ENCODE measurements at regions not wholly inside any gene's neighbourhood (a gene's known extent, or its start where the extent isn't known, plus 50 kb on each side); places are given as distances from the start of the nearest gene placed in this dataset.

DNA sequence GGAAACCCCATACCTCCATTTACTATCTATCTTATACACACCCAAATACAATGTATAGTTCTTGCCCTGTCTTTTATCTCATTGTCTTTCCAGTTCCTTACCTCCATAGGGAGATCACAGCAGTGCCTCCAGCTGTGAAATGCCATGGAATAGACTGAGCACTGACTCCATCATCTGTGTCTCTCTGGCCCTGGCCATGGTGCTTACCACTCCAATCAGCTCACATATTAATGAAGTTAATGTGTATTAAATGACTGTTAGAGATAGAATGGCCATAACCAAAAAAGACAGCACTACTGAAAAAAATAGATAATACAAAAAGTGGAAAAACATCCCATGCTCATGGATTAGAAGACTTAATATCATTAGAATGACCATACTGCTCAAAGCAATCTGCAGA lies 240.4 kb upstream of the SOX21 start:
- Histone ChIP-seq H3K4me3 (no peak overlapping the region), H3K27ac (no peak overlapping the region)
- DNase-seq (ENCODE audit: low spot score) = no peak
- TF ChIP-seq, protein P1, sequence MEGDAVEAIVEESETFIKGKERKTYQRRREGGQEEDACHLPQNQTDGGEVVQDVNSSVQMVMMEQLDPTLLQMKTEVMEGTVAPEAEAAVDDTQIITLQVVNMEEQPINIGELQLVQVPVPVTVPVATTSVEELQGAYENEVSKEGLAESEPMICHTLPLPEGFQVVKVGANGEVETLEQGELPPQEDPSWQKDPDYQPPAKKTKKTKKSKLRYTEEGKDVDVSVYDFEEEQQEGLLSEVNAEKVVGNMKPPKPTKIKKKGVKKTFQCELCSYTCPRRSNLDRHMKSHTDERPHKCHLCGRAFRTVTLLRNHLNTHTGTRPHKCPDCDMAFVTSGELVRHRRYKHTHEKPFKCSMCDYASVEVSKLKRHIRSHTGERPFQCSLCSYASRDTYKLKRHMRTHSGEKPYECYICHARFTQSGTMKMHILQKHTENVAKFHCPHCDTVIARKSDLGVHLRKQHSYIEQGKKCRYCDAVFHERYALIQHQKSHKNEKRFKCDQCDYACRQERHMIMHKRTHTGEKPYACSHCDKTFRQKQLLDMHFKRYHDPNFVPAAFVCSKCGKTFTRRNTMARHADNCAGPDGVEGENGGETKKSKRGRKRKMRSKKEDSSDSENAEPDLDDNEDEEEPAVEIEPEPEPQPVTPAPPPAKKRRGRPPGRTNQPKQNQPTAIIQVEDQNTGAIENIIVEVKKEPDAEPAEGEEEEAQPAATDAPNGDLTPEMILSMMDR (IDR thresholded peaks at IDR 0.05) = no peak

DNA sequence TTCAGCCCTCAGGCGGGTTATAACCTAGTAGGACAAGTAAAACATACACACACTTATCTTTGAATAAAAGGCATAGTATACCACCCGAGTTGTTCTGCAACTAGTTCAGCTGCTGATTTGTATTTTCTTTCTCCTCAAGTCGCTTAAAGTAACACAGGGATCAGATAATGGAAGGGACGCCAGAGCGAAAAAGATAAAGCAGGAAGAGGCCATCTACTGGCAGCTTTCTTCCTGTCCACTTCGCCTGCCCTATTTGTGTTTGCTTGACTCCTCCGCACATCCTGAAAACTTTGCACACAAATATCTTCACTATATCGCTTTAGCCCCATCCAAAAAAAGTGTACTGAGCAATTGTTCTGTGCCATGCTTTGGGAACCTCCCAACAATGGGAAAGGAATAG lies 238.0 kb upstream of the SOX21 start:
- Histone ChIP-seq H3K27ac (no peak overlapping the region), H3K4me3 (no peak overlapping the region)
- TF ChIP-seq, protein P1 (IDR thresholded peaks at IDR 0.05) = no peak
- DNase-seq (ENCODE audit: low spot score) = no peak

DNA sequence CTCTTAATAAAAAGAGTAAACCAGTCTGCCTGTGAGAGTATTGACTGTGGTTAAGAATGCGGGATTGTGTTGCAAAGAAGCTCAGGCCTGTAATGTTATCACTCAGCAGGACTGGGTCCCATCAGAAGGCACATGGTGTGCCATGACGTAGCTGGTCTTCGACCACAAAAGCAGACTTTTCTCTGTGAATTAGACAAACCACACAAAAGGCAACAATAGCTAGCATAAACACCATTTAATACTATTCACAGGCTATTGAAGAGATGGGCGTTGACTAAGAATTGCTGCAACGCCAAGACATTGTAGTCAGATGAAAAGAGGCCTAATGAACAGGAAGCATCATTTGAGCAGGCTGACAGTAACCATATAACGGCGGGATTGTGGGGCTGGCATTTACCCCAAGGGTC lies 235.6 kb upstream of the SOX21 start:
- TF ChIP-seq, protein P1 (IDR thresholded peaks at IDR 0.05) = no peak
- DNase-seq (ENCODE audit: low spot score) = no peak
- H3K4me3 ChIP-seq = no peak overlapping the region
- no peak overlapping the region for H3K27ac ChIP-seq

DNA sequence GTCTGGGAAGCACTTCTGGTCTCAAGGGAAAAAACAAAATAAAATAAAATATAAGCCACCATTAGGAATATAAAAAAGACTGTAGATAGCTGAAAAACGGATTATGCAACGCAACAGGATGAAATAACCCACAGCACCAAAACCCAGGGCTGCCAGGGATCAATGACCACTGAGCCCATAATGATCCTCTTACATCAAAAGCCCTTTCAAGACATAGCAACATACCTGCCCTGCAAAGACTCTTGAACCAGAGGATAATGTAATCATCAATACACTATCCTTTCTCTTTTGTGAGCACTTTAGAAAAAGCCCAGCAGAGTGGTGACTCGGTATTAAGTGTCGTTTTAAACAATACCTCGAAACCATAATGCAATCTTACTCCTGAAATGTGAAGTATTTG lies 235.0 kb upstream of the SOX21 start:
- no peak for DNase-seq (ENCODE audit: low spot score)
- TF ChIP-seq, protein P1 (IDR thresholded peaks at IDR 0.05) = no peak
- H3K27ac ChIP-seq = no peak overlapping the region
- H3K4me3 ChIP-seq = no peak overlapping the region

DNA sequence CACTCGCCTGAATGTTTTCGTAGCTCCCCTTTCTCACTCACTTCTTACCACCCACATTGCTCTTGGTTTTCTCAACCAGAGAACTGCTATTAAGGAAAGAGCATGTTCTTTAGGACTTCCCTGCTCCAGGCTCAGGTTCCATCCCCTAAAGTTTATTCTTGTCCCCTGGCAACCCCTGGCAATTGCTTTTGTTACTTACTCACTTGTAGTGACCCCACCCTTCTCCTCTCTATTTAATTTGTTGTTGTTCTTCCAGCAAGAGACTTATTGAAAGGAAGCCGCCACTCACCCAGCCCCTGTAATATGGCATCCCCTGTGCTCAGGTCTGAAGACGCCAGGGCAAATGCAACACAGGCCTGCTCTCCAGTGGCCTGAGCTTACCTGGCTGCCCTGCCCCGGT lies 233.7 kb upstream of the SOX21 start:
- DNase-seq (ENCODE audit: low spot score) = no peak
- H3K4me3 ChIP-seq = no peak overlapping the region
- TF ChIP-seq, protein P1 (IDR thresholded peaks at IDR 0.05) = no peak
- no peak overlapping the region for H3K27ac ChIP-seq

DNA sequence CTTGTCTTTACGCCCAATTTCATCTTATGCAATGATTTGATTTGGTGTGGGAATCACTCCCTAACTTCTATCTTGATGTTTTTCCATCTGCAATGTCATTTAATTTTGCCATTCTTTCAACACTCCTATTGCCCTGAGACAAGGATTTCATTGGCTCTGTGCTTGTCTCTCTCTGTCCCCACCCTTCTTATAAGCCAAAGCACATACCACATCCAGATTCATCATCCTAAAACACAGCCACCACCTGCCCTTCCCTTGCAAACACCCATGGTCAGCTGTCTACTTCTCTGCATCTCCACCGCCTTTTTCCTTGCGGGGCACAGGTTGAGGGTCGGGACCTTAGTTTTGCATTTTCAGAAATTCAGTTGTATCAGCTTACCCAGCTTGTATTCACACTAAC lies 225.8 kb upstream of the SOX21 start:
- Histone ChIP-seq H3K4me3 (no peak overlapping the region), H3K27ac (no peak overlapping the region)
- DNase-seq (ENCODE audit: low spot score) = no peak
- TF ChIP-seq, protein P1 (IDR thresholded peaks at IDR 0.05) = no peak

DNA sequence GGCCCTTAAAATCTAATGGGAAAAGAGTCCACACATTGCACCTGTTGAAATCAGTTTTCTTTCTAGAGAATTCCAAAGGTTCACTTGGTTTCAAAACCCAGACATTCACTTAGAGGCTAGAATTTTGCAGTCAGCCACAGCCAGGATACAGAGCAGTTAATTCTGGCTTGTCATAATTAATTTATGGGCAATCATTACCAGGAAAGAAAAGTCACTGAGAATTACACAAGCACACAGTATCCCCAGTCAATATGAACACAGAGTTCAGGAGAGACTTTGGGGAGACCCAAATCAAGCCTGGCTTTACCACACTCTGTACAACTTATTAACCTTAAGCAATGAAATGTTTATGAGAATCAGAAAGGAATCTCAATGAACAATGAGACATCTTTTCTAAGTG lies 224.3 kb upstream of the SOX21 start:
- H3K4me3 ChIP-seq = no peak overlapping the region
- TF ChIP-seq, protein P1 (IDR thresholded peaks at IDR 0.05) = no peak
- no peak for DNase-seq (ENCODE audit: low spot score)
- no peak overlapping the region for H3K27ac ChIP-seq
